GM21576 (cell line): ENCODE measurements at regions not wholly inside any gene's neighbourhood (a gene's known extent, or its start where the extent isn't known, plus 50 kb on each side); places are given as distances from the start of the nearest gene placed in this dataset.
"Not testable (repeated sequence)": the region's sequence is repeated elsewhere in the genome, so short reads cannot be mapped to it uniquely, and the experiment has no call there.

Source experiments
- ATAC-seq: cut with Tn5 transposase; IDR thresholded peaks from one replicate; pipeline ENCODE4 v1.9.1; 2021; ENCODE audit warnings: mild to moderate bottlenecking, moderate library complexity; ENCODE audit not compliant: unreplicated experiment

- no peak for ATAC-seq
These were observed 173.8 kb upstream of the CNOT2 start for GRCh38 chr12:70069221-70070105.

- ATAC-seq: no peak
These were observed 172.7 kb upstream of the CNOT2 start for GRCh38 chr12:70070494-70071007.

- ATAC-seq: no peak
These were observed 168.7 kb upstream of the CNOT2 start for GRCh38 chr12:70074510-70074909.

- ATAC-seq: no peak
These were observed 165.8 kb upstream of the CNOT2 start for GRCh38 chr12:70077441-70077840.

- ATAC-seq: no peak
These were observed 165.1 kb upstream of the CNOT2 start for GRCh38 chr12:70078161-70078560.

- no peak for ATAC-seq
These were observed 162.7 kb upstream of the CNOT2 start for GRCh38 chr12:70080566-70080965.

GRCh38 chr12:70082997-70083676, 160.1 kb upstream of the CNOT2 start:
- no peak for ATAC-seq

- ATAC-seq: no peak
These were observed 159.6 kb upstream of the CNOT2 start for GRCh38 chr12:70083677-70084020.

- ATAC-seq: not testable (repeated sequence)
These were observed 156.9 kb upstream of the CNOT2 start for GRCh38 chr12:70086372-70086771.

- ATAC-seq: no peak
These were observed 152.2 kb upstream of the CNOT2 start for GRCh38 chr12:70091021-70091521.

- ATAC-seq: no peak
These were observed 148.8 kb upstream of the CNOT2 start for GRCh38 chr12:70094467-70094866.

- no peak for ATAC-seq
These were observed 146.3 kb upstream of the CNOT2 start for GRCh38 chr12:70096759-70097410.

- ATAC-seq: no peak
These were observed 142.2 kb upstream of the CNOT2 start for GRCh38 chr12:70101064-70101463.

GRCh38 chr12:70106347-70106746, 136.9 kb upstream of the CNOT2 start:
- ATAC-seq: no peak

- no peak for ATAC-seq
These were observed 133.1 kb upstream of the CNOT2 start for GRCh38 chr12:70110085-70110484.

GRCh38 chr12:70117670-70118069, 125.6 kb upstream of the CNOT2 start:
- ATAC-seq: no peak

- ATAC-seq: no peak
These were observed 122.3 kb upstream of the CNOT2 start for GRCh38 chr12:70120970-70121369.

- no peak for ATAC-seq
These were observed 121.7 kb upstream of the CNOT2 start for GRCh38 chr12:70121562-70121961.

- ATAC-seq: no peak
These were observed 120.4 kb upstream of the CNOT2 start for GRCh38 chr12:70122804-70123203.

GRCh38 chr12:70149013-70149412, 94.2 kb upstream of the CNOT2 start:
- ATAC-seq: no peak

- no peak for ATAC-seq
These were observed 93.6 kb upstream of the CNOT2 start for GRCh38 chr12:70149665-70150064.
